HG02763 (cell line): ENCODE measurements at regions not wholly inside any gene's neighbourhood (a gene's known extent, or its start where the extent isn't known, plus 50 kb on each side); places are given as distances from the start of the nearest gene placed in this dataset.

ENCODE experiments used
- ATAC-seq: cut with Tn5 transposase; IDR thresholded peaks from one replicate; pipeline ENCODE4 v1.9.1; 2021; ENCODE audit warnings: mild to moderate bottlenecking, moderate library complexity; ENCODE audit not compliant: unreplicated experiment

DNA sequence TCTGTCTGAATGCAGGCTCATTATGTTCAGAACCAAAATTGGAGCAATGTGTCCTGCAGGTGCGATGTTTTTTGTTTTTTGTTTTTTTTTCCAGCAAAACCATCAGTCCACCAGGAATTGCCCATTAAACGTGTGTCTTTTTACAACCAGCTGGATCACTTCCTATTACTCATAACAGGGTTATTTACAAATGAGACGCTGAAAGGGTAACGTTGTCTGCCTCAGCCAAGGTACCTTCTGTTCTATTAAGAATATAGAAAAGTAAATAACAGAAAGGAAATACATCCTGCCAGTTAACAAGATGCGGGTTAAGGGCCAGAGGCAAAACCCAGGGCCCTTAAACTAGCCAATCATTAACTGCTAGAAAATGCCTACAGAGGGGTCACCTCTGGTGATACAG lies 590.4 kb downstream of the TBC1D4 start:
- ATAC-seq, result no peak

DNA sequence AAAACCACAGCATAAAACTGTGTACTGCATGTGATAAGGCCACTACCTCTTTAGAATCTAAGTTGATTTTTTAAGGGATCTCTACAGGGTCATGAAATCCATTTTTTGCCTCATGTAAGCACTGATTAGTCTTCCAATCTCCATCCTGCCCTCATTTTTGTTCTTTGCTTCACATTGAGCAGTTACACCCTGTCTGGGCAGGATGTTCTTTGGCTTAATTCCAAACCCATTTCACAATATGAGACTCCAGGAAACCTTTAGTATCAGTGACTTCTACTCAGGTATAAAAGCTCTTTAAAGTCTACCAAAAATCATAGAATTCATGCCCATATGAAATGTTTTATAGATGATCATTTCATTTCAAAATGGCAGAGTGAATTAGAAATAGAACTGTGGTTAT lies 592.6 kb downstream of the TBC1D4 start:
- ATAC-seq, result no peak

DNA sequence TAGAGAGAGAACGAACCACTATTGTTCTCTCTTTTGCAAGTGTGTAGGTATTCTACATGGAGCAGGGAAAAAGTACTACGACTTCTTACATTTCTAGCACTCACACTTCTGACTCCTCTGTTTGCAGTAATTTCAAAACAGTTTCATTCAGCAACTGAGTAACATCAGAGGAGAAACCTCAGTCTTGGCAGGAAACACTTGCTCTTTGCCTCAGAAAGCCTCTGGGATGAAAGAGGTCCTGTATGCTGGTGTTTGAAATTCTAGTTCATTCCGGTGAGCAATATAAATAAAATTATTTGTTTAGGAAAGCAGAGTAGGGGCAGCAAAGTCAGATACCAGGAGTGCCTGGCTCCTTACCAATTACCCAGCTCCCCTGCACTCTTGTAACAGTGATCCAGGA lies 595.5 kb downstream of the TBC1D4 start:
- no peak for ATAC-seq

DNA sequence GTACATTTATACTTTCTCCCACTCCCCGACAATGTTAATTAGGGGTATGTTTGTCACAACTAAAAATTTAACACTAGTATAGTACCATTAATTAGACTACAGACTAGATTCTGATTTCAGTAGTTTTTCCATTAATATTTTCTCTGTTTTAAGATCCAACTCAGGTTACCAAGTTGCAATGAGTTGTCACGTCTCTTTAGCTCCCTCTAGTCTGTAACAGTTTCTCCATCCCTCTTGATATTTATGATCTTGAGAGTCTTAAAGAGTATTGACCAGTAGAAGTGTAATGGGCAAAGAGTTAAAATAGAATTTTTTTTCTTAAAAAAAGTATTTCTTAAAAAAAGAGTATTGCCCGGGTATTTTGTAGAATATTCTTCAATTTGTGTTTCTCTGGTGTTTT lies 598.1 kb downstream of the TBC1D4 start:
- no peak for ATAC-seq

DNA sequence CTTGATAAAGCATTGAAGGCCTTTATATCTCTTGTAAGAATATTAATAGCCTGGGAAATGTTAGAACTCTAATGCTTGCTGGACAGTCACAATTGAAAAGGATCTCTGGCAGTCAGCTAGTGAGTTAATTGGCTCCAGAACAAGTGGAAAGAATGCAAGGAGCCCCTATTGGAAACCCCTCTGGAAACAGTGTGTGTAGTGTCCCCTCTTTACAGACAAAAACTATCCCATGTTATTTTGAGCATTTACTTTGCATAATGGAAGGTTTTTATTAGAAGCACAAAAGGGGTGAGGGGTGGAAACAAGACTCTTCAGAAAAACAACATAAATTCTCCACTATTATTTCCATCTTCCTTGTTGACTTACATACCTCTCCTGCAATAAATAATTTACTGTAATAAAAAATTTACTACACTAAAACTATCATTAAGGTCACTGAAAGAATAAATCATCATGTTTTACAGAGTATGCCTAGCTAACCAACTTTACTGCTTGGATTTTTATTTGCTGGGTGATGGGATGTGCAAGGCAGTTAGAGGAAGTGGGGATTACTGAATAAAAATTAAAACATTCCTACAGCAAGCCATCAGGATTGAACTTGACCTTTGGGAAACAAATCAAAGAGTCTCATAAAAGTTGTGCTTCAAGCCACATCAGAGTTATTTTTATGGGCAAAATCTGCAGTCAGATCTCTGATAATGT lies 610.4 kb downstream of the TBC1D4 start:
- no peak for ATAC-seq

DNA sequence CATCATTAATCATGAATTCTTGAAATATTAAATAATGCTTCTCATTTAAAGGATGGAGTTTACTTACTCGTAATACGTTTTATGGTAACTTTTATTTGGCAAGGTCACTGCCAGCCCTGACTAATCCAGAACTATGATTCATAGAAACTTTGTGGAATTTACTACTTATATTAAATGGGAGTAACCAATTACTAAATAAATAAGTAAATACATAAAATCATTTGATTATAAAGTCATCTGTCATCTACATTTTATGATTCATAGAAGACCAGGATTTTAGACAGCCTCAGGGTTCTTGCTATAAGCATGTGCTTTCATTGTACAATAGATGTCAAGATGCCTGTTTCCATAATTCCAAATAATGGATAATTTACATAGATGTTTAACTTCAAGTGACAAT lies 611.1 kb downstream of the TBC1D4 start:
- no peak for ATAC-seq

DNA sequence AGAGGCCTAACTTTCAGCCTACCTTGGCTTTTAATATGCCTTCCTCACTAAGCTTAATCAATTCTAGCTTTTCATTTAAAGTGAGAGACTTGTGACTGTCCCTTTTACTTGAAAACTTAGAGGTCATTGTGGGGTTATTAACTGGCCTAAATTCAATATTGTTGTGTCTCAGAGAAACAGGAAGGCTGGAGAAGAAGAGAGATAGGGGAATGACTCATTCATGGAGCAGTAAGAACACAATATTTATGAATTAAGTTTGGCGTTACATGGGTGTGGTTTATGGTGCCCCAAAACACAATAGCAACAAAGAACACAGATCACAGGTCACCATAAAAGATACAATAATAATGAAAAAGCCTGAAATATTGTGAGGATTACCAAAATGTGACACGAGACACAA lies 612.1 kb downstream of the TBC1D4 start:
- no peak for ATAC-seq

DNA sequence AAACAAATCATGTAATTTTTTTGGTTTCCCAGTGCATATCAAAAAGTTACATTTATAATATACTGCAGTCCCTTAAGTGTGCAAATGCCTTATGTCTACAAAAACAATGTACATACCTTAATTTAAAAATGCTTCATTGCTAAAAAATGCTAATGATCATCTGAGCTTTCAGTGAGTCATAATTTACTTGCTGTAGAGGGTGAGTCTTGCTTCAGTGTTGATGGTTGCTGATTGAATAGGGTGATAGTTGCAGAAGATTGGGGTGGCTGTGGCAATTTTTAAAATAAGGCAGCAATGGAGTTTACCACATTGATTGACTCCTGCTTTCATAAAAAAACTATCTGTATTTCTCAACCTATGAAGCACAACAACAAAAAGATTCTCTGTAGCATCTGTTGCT lies 613.9 kb downstream of the TBC1D4 start:
- ATAC-seq, result no peak

DNA sequence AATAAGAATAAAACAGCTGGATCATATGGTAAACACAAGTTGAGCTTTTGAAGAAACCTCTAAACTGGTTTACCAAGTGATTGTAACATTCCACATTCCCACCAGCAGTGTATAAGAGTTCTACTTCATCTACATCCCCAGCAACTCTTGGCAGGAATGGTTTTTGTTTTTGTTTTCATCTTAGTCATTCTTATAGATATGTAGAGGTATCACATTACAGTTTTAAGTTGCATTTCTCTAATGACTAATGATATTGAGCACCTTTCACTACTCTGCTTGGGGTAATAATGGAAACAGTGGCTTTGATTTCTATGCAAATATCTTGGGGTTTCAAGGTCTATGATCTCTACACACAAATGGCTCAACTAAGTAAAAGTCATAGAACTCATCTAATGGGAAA lies 614.5 kb downstream of the TBC1D4 start:
- ATAC-seq, result no peak

DNA sequence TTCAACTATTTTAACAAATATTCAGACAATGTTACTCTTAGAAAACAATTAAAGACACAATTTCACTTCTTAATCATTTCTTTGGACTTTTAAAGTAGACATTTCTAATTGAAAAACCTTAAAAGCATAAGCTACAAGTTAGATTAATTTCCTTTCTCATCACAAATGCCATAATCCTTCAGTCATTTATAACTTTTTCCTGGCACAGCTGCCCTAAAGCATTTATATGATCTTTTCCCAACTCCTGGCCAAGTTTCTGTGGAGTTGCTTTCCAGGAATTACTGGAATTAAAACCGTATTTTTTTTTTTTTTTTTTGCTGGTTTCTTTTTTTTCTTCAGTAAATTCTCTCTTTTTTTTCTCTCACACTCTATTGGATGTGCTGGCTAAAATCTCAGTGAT lies 615.9 kb downstream of the TBC1D4 start:
- ATAC-seq, result no peak

DNA sequence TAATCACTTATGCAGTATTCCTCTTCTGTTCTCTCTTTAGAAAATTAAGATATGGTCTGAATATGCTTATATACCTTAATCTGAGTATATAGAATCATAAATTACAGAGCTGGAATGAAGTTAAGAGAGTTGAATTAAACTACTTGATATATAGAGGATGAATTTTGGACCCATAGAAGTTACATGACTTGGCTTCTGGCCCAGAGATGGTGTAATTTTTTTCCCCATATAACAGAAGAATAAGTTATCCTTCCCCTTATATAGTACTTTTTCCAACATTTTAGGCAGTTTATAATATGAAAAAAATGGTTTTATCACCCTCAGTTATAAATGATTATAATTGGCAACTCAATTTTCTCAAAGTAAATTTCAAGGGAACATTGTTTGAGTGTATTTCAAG lies 616.3 kb downstream of the TBC1D4 start:
- ATAC-seq, result no peak

DNA sequence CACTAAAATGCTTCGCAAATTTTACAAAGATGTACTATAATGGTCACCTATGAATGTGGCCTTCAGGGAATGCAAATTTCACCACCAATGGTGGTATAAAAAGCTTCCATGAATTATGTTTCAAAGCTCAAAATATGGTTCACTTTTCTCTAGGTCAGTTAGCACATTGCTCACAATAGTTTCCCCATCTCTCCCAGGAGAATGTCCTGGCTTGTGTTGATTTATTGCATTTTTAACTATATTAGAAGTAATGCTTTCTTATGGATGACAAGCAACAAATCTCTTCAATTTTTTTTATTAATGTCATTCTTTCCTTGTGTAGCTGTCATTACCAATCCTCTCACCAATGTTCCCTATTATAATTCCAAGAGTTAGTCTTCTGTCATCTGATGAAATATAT lies 621.2 kb downstream of the TBC1D4 start:
- no peak for ATAC-seq

DNA sequence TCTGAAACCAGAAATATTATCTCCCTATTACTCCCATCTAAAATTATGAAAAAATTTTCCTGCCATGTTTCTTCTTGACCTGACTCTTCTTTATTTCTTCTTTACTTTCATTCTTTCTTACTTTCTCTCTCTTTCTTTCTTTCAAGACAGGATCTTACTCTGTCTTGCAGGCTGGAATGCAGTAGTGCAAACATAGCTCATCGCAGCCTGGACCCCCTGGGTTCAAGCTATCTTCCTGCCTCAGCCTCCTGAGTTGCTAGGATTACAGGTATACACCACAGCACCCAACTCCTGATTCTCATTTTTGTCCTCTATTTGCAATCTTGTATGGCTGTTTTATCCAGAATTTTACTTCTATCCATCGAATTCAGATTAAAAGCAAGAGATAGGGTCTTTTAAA lies 631.1 kb downstream of the TBC1D4 start:
- ATAC-seq, result no peak

DNA sequence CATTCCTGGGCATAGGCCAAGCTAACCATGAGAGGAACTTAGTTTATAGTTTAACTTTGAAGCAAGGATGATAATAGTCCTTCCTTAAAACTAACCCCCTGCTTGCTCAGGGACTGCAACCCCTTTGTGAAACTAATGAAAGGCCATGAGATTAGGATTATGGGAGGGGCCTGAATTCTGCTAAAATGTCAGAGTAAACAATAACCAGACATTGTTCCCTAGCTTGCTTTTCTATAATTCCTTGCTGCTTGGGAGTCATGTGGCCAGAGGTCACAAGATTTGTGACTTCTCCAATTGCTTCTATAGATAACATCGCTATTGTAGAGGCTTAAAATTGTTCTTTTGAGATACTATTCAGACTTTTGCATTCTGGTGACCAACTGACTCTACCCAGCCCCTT lies 634.0 kb downstream of the TBC1D4 start:
- no peak for ATAC-seq

DNA sequence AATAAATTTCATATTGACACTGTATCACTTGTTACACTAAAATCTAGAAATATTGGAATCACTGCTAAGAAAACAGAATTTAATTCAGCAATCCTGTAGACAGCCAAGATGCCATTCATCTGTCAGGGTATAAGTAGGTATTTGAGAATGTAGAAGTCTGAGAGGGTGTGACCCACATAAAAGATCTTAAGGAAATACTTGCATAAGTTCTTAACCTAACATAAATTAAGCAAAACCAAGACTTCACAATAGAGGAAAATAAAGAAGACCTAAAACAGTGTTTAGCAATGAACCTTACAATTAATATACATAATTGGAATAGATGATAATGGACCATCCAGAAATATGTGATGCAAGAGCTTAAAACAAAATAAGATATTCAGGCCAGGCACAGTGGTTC lies 636.2 kb downstream of the TBC1D4 start:
- ATAC-seq, result no peak

DNA sequence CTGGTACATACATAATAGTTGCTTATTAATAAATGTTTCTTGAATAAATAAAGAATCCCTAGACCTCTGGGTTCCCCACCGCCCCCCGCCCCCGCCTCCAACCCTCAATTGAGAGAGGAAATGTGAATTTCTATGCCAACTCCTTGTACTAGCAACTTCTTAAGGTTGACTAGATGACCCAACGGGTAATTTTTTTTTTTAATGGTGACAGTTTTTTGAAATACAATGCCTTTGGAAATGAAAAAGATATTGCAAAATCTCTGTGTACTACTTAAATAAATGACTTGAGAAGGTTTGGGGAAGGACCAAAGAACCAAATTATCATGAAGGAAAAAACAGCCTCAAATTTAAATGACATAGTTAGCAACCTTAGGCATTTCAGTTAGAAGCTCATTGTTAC lies 640.3 kb downstream of the TBC1D4 start:
- ATAC-seq, result no peak

DNA sequence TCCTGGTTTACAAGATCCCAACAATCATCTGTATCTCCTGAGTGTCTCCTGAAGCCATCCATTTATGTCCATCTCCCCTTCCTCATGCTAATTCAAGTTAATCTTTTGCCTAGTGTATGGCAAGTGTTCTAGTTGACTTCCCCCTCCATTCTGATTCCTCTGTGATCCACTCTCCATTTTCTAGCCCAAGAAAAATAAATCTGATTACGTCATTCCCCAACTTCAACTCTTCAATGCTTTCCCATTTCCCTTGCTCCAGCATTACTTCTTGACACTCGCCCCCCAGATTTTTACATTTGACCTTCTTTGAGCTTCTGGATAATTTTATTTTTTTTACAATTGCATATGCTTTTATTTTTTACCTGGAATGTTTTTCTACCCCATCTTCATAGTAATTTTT lies 640.8 kb downstream of the TBC1D4 start:
- ATAC-seq, result no peak

DNA sequence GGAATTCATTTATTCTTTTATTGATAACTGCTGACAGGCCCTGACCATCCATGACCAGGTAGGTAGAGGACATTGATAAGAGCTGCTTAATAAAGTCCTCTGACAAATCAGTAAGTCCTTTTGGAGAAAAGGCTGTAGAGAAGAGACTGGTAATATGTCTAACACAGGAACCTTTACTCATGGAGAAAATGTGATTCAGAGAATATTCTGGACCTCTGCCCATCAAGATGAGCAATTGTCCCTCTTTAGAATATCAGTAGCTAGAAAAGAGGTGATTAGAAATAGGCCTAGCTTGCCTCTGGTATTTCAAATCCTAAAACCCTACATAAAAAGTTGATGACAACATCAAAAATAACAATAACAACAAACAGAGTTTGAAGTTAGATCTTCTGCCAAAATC lies 642.3 kb downstream of the TBC1D4 start:
- no peak for ATAC-seq

DNA sequence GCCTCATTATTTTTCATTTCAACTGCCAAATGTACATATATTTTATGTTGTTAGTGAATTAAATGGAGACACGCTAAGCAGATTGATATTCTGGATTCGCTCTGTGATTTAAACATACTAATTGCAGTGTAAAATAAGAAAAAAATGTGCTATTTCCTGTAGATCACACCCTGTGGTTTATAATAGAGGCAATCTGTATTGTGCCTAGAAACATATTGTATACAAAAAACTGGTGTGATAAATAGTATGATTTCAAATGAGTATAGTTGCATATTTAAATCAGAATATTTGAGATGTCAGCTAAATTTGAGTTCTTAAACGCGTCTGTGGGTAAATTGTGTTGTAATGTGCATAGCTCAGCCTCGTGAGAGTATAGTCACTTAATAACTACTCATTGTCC lies 643.9 kb downstream of the TBC1D4 start:
- no peak for ATAC-seq

DNA sequence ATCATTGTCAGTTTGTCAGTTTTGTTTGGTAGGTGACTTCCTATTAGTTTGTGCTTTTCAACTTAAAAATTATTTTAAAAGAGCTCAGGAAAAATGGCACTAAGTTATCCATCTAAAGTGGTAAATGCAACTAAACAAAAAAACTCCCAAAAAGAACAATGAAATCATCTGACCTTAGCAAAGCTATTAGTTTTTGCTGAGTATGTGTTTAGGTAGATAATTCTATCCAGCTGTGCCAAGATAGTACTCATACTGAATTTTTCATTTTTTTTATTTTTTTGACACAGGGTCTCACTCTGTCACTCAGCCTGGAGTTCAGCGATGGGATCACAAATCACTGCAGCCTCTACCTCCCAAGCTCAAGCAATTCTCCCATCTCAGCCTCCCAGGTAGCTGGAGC lies 645.3 kb downstream of the TBC1D4 start:
- no peak for ATAC-seq

DNA sequence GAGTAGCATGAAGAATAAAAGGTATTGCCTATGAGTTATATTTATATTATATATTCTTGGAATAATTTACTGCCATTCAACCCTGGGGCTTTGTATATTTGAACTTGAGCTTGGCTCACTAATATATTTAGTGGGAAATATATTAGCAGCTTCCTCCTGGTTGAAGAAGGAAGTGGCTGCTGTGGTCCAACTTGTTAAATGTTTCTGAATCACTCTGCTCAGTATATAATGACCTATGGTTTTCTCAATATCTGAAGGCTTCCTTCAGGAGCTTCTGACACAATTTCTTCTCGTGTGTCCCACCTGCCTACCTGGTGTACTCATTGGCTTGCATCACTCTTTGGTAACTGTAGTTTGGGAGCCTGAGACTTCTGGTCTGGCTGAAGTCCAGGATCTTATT lies 646.4 kb downstream of the TBC1D4 start:
- no peak for ATAC-seq

DNA sequence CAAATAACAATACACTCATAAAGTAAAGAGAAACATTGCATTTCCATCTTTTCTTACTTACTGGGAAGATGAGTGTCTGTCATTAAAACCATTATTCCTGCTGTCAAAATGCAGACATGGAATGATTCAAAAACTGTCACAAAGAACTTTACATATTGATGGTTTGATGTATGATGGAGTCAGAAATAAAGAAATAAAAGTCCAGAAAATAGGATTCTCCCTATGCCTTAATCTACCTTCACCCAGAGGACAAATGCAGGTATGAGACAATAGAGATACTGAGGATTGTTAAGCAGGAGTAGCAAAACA lies 656.1 kb downstream of the TBC1D4 start:
- ATAC-seq, result no peak

DNA sequence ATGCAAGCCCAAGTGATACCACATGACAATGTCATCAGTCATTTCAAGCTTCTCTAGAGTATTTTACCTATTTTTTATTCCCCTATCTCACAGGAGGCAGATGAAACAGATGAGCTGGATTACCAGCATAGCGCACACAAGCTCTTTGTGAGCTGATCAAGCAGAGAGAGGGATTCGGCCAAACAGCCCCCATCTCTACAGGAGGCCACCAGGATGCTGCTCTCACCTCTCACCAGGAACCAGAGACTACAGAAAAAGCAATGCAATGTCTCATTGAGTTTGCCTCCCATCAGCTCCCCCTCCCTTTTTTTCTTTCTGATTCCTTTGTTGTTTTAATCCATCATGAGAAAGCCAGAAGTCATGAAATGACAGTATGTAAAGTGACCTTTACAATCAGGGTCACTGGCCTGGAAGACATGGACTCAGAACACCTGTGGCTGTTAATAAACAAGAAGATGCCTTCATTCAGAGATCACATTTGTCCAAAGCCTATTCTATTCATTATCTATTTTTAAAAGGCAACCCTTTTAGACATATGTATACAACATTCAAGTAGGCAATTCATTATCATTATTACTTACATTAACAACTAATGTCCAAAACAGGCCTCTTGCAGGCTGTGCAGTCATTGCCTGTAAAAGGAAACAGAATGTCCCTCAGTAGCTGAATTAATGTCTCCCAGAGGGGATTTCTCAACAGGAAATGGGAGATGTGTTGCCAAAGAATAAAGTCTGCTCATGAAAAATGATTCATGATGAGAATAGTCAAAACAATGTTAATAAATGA lies 656.6 kb downstream of the TBC1D4 start:
- ATAC-seq, result no peak
